GM18868 (cell line): ENCODE measurements at regions not wholly inside any gene's neighbourhood (a gene's known extent, or its start where the extent isn't known, plus 50 kb on each side); places are given as distances from the start of the nearest gene placed in this dataset.
"Not testable (repeated sequence)": the region's sequence is repeated elsewhere in the genome, so short reads cannot be mapped to it uniquely, and the experiment has no call there.

ENCODE experiments used
- ATAC-seq: cut with Tn5 transposase; IDR thresholded peaks from one replicate; pipeline ENCODE4 v1.9.1; 2021; ENCODE audit warnings: mild to moderate bottlenecking, moderate library complexity; ENCODE audit not compliant: unreplicated experiment

DNA sequence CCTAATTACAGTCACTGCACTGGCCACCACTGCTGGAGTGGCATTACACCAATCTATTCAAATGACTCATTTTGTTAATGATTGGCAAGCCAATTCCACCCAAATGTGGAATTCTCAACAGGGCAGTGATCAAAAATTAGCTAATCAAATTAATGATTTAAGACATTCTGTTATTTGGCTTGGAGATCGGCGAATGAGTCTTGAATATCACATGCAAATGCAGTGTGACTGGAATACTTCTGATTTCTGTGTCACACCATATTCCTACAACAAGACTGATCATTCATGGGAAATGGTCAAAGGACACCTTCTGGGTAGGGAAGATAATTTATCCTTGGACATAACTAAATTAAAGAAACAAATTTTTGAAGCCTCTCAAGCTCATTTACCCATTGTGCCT lies 165.1 kb downstream of the IER5 start:
- not testable (repeated sequence) for ATAC-seq

DNA sequence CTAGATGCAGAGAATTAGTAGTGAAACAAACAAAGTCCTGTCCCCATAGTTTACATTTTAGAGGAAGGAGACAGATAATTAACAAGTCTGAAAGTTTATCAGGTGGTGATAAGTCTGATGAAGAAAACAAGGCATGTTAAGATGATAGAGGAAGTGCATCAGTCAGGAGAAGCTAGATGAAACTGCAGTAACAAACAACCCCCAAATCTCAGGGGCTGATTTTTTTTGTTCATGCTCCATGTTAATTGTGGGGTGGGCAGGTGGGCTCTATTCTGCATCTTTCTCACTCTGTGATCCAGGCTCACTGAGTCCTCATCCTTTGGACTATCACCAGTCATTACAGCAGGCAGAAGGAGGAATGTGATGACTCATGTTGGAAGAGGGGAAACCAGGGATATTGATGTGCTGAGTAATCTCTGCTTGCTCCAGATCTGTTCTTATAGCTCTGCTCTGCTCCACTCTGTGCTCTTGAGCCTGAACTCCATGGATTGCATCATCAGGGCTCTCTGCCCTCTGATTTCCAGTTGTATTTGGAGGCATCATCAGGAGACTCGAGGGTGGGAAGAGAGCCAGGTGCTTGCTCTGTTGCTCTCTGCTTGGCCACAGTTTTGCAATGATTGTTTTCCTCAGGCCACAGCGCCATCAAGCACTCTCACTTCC lies 166.9 kb downstream of the IER5 start:
- no peak for ATAC-seq

- no peak for ATAC-seq
Measured at GRCh38 chr1:181257117-181257516, 168.6 kb downstream of the IER5 start.

DNA sequence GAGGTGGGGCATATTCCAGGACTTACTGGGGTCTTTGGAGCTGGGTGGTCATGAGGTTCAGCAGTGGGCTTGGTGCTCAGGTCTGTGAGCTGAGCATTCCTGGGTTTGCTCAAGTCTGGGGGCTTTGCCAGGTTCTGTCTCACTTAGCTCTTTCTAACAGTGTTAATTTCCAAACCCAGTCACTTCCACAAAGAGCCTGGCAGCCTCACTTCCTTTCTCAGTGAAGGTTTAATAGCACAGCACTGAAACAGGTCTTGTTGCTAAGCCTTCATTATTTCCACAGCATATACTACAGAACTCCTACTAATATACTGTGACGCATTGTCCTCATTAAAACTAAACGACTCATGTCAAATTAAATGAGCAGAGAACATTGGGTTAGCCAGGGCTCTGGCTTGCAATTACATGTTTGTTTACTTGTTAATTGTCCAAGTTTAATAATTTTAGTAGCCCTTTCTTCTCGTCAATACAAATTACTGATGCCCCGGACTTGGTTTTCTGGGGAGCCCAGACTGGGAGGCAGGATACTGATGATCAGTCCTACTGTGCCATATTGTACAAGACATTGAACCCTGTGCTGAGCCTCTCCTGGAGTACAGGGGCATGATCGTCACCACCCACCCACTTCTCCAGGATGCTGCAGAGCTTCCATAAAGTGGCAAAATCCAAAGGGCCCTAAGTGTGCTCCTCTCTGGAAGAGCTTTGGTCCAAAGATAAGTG lies 170.7 kb downstream of the IER5 start:
- ATAC-seq, result no peak

DNA sequence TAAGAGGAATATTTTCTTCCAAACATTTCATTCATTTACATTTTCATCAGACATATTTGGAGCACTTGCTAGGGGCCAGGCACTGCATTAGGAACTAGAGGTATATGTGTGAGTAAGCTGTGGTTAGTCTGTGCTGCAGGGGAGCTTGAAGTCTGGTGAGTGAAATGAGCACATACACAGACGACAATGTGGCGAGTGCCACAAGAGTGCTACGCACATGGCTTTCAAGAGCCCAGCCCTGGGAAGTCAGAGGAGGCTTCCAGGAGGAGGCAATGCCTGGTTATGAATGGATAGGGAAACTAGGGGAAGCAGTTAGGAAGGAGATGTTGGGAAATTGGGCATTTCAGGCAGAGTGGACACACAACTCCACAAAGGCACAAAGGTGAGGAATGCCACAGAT lies 171.8 kb downstream of the IER5 start:
- no peak for ATAC-seq

DNA sequence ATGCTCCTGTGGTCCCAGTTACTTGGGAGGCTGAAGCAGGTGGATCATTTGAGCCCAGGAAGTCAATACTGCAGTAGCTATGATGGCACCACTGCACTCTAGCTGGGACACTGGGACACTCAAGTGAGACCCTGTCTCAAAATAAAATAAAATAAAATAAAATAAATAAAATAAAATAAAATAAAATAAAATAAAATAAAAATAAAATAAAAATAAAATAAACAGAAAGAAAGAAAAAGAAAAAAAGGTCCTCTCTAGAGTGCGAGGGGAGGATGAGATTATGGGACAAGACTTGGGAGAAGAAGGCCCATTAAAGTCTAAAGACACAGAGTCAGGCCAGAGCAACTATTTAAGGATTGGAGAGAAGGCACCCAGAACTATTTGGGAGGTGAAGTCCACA lies 172.5 kb downstream of the IER5 start:
- no peak for ATAC-seq

DNA sequence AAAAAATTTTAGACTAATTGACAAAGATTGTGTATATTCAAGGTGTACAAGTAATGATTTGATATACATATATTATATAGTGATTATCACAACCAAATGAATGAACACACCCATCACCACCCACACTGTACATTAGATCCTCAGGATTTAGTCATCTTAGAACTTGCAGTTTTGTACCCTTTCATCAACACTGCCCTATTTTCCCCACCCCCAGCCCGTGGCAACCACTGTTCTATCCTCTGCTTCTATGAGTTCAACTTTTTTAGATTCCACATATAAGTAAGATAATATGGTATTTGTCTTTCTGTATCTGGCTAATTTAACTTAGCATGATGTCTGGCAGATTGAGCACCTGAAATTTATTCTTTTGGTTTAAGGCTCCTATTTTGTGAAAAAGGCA lies 173.6 kb downstream of the IER5 start:
- ATAC-seq, result no peak

DNA sequence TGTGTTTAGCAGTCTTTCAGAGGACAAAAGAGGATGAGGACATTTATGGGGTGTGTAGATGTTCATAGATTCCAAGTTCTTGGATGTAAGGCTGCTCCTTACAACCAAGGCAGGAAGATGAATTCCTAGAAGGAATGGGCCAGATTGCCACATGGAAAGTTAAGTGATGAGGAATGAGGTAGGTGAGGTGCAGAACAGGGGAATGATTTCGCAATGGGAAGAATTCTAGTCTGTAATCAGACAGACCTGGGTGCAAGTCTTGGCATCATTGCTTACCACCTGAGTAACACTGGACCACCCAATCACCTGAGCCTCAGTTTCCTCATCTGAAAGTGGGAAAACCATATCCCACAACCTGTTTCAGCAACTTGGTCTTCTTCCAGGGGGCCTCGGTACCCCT lies 174.9 kb downstream of the IER5 start:
- no peak for ATAC-seq

DNA sequence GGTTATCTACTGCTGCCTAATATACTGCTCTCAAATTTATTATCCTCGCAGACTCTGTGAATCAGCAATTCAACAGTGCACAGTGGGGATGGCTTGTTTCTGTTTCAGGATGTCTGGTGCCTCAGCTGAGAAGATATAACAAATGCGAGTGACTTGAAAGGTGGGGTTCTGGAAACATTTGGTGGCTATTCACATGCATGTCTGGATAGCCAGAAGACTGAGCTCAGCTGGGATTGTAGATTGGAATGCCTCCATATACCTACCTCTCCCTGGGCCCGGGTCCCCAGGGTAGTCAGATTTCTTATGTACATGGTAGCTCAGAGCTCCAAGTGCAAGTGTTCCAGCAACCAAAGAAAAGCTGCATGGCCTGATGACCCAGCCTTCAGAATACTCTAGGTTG lies 176.3 kb downstream of the IER5 start:
- ATAC-seq, result no peak

DNA sequence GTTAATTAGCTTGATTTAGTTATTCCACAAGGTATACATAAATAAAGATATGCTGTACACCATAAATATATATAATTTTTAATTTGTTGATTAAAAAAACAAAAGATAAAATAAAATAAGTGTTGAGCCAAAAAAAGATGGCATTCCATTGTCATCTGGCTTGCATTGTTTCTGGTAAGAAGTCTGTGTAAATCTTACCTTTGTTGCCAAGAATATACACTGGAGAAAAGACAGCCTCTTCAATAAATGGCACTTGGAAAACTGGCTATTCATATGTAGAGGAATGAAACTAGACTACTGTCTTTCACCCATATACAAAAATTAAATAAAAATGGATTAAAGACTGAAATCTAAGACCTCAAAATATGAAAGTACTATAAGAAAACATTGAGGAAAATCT lies 196.5 kb downstream of the IER5 start:
- no peak for ATAC-seq

DNA sequence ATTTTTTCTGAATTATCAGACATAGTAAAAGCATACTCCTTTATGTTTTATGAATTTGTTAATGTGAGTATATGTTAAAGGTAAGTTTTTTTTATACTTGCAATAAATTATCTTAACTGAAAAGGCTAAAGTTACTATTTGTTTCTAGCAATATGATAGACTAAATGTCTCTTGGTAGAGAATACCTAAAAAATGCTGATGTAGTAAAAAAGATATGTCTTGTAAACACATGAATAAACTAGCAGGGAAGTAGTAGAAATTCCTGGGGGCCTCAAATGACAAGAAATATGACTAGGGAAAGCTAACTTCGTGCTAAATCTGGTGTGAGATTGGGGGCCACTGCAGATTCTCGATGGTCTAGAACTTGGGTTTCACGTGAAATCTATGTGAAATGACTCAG lies 188.1 kb upstream of the CACNA1E start:
- no peak for ATAC-seq

- no peak for ATAC-seq
Measured at GRCh38 chr1:181296180-181296579, 187.1 kb upstream of the CACNA1E start.

DNA sequence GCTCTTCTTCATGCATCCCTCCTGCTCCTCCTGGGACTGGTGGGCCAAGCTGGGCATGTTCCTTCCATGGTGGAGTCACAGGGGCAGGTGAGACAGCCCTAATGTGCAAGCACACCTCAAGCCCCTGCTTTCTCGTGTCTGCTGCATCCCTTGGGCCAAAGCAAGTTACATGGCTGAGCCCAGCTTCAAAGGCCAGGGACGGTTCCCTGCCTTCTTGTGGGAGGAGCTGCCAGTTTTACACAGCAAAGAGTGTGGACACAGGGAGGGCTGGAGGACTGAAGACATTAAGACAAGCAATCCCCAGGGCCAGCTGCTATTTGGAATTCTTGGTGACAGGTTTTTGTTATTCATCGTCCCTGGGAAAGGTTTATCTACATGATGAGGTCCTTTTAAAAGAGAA lies 175.2 kb upstream of the CACNA1E start:
- no peak for ATAC-seq

- ATAC-seq, result no peak
Measured at GRCh38 chr1:181310560-181310959, 172.8 kb upstream of the CACNA1E start.

- ATAC-seq, result no peak
Measured at GRCh38 chr1:181312946-181313345, 170.4 kb upstream of the CACNA1E start.

GRCh38 chr1:181313466-181313865 lies 169.9 kb upstream of the CACNA1E start:
- no peak for ATAC-seq

DNA sequence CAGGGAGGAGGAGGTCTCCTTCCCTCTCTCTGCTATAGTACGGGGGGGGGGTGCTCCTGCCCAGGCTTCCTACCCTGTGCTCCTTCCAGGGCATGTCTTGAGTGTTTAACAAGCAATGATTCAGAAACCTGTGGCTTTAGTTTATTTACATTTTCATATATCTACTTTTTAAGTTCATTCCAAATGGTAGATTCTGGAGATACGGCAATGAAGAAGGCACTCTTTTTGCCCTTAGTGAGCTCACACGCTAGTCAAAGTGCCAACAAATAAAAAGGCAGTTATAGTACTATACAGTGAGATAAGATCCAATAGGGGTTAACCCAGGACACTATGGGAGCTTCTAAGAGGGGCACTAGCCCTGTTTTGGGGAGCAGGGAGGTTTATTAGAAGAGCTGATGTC lies 169.3 kb upstream of the CACNA1E start:
- no peak for ATAC-seq

GRCh38 chr1:181314959-181315358 lies 168.4 kb upstream of the CACNA1E start:
- ATAC-seq, result no peak

GRCh38 chr1:181317261-181317930 lies 165.9 kb upstream of the CACNA1E start:
- ATAC-seq, result no peak

DNA sequence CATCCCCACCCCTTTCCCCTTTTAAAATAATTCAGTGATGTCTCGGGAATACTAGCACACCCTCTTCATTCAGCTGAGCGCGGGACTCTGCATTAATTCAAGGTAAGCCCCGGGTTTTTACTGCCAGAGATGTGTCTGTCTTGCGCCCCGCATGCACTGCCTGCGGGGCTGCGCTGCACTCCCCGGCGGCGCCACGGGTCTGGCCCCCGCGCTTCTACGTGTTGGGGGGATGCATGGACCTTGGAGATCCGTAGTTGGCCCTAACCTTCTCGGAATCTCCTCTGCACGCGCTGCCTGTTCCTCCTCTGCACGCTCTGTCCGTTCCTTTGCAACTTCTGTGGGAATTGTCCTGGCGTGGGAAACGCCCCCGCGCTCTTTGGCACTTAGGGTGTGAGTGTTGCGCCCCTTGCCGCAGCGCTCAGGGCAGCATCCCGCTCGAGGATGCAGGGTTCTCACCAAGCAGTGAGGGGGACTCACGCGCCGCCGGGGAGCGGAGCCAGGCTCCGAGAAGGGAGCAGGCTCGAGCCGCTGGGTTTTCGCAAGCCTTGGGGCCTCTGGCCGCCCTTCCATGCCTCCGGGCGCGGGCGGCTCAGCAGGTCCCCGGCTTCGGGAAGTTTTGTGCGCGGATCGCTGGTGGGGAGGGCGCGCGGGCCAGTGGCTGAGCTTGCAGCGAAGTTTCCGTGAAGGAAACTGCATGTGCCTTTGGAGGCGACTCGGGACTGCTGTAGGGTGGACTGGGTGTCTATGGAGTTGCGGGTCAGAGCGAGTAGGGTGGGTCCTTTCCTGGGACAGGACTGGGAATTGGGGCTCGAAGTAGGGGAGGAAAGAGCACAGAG lies 165.1 kb upstream of the CACNA1E start:
- ATAC-seq, result no peak

GRCh38 chr1:181318858-181319235 lies 164.5 kb upstream of the CACNA1E start:
- ATAC-seq, result no peak
